HCT116 (cell line): ENCODE measurements at regions not wholly inside any gene's neighbourhood (a gene's known extent, or its start where the extent isn't known, plus 50 kb on each side); places are given as distances from the start of the nearest gene placed in this dataset.

Experiments used
- ATAC-seq: fragments of 200-7000 bp; cut with Tn5 transposase; 2 replicates; pipeline ENCODE4 v1.9.1; 2020; ENCODE audit warnings: mild to moderate bottlenecking, moderate library complexity
- BruUV-seq: library from RNA; stranded (reverse); fragments of 400-500 nt; replicated peaks from 2 replicates; lab custom pipeline; 2021; lab: Mats Ljungman, UMichigan
- CTCF ChIA-PET: fragments of 300-600 bp; sonication (Branson Sonifier 250); formaldehyde crosslinking; loops from one replicate; lab custom pipeline; 2021; ENCODE audit warnings: antibody characterized with exemption; lab: Charles Lee
- POLR2A ChIA-PET: fragments of 300-600, 350-600 bp; sonication (Branson Sonifier 250); formaldehyde crosslinking; loops from one replicate; lab custom pipeline; 2021; ENCODE audit warnings: antibody characterized with exemption; lab: Charles Lee
- RAD21 ChIA-PET, 2 experiments: fragments of 300-600 bp; sonication (Branson Sonifier 250); formaldehyde crosslinking; loops; one replicate each; lab custom pipeline; 2023; ENCODE audit warnings: low total read pairs in 2 of 2; ENCODE audit not compliant: uncharacterized antibody in 2 of 2, unreplicated experiment in 2 of 2, low non-redundant PET in 1 of 2; lab: Charles Lee
- DNase-seq: peaks from one replicate; pipeline ENCODE4 v3.0.0-alpha.2; 2010; ENCODE audit warnings: low read depth, low spot score
- H2AFZ ChIP-seq: fragments of 200-600 bp; shearing (Covaris generic), sonication (generic); 2 replicates; pipeline ENCODE4 v1.6.1; 2017; ENCODE audit warnings: low read depth, mixed run types, mixed read lengths, antibody characterized with exemption, low read length; ENCODE audit not compliant: poor library complexity, severe bottlenecking
- H3K27ac ChIP-seq: 2 replicates; pipeline ENCODE4 v1.5.1; 2012; ENCODE audit warnings: low read depth, low read length
- H3K27me3 ChIP-seq: fragments of 200-600 bp; sonication (generic); 2 replicates; pipeline ENCODE4 v1.6.1; 2016; ENCODE audit warnings: mixed run types, low read length, mixed read lengths; ENCODE audit not compliant: insufficient read depth
- H3K36me3 ChIP-seq, 2 experiments: fragments of 200-500 bp in 1 of 2; fragments of 200-600 bp in 1 of 2; sonication (Bioruptor generic) in 1 of 2; sonication (generic) in 1 of 2; 2 replicates each; pipeline versions ENCODE4 v1.5.1 to v1.6.1; 2014 to 2016; ENCODE audit warnings: low read length in 2 of 2, inconsistent platforms in 1 of 2, mixed read lengths in 1 of 2, mixed run types in 1 of 2; ENCODE audit not compliant: insufficient read depth in 2 of 2, control insufficient read depth in 1 of 2
- H3K4me1 ChIP-seq, 2 experiments: fragments of 200-600 bp in 1 of 2; sonication (generic) in 1 of 2; 2 replicates each; pipeline versions ENCODE4 v1.5.1 to v1.6.1; 2012 to 2017; ENCODE audit warnings: low read length in 2 of 2, inconsistent platforms in 1 of 2, mild to moderate bottlenecking in 1 of 2, mixed read lengths in 1 of 2, mixed run types in 1 of 2, moderate library complexity in 1 of 2; ENCODE audit not compliant: insufficient read depth in 2 of 2, control insufficient read depth in 1 of 2
- H3K4me2 ChIP-seq: fragments of 200-600 bp; sonication (generic); 2 replicates; pipeline ENCODE4 v1.6.1; 2017; ENCODE audit warnings: mixed run types, low read length, mixed read lengths
- H3K4me3 ChIP-seq, 2 experiments: fragments of 200-600 bp in 1 of 2; sonication (generic) in 1 of 2; replicated peaks in 1 of 2; 2 replicates each; pipeline ENCODE4 v1.5.1; 2011 to 2016; ENCODE audit warnings: low read length in 2 of 2, control low read depth in 1 of 2, low read depth in 1 of 2, mild to moderate bottlenecking in 1 of 2, mixed read lengths in 1 of 2, mixed run types in 1 of 2
- H3K79me2 ChIP-seq: fragments of 200-600 bp; sonication (generic); 2 replicates; pipeline ENCODE4 v1.6.1; 2017; ENCODE audit warnings: mild to moderate bottlenecking, mixed run types, low read length, moderate library complexity, mixed read lengths; ENCODE audit not compliant: insufficient read depth
- H3K9ac ChIP-seq: fragments of 200-600 bp; sonication (generic); 2 replicates; pipeline ENCODE4 v1.6.1; 2016; ENCODE audit warnings: low read length, mixed read lengths
- H3K9me2 ChIP-seq: fragments of 200-600 bp; sonication (generic), shearing (Covaris generic); 2 replicates; pipeline ENCODE4 v1.6.1; 2017; ENCODE audit warnings: mixed run types, mild to moderate bottlenecking, moderate library complexity; ENCODE audit not compliant: insufficient read depth
- H3K9me3 ChIP-seq, 2 experiments: fragments of 200-500 bp in 1 of 2; fragments of 200-600 bp in 1 of 2; sonication (Bioruptor generic) in 1 of 2; sonication (generic) in 1 of 2; 2 replicates each; pipeline ENCODE4 v1.6.1; 2014 to 2017; ENCODE audit warnings: low read length in 2 of 2, mixed read lengths in 2 of 2, inconsistent platforms in 1 of 2, low read depth in 1 of 2, mild to moderate bottlenecking in 1 of 2, mixed run types in 1 of 2, moderate library complexity in 1 of 2; ENCODE audit not compliant: control insufficient read depth in 1 of 2, insufficient read depth in 1 of 2
- H4K20me1 ChIP-seq: fragments of 200-600 bp; sonication (generic), shearing (Covaris generic); 2 replicates; pipeline ENCODE4 v1.6.1; 2017; ENCODE audit warnings: mixed run types, mild to moderate bottlenecking, moderate library complexity; ENCODE audit not compliant: insufficient read depth
- CBX3 ChIP-seq: IDR thresholded peaks from 2 replicates; pipeline ENCODE4 v1.6.1; 2012; ENCODE audit warnings: low read depth
- CEBPB ChIP-seq: IDR thresholded peaks from 2 replicates; pipeline ENCODE4 v1.6.1; 2012; ENCODE audit warnings: low read depth
- EGR1 ChIP-seq: IDR thresholded peaks from 2 replicates; pipeline ENCODE4 v1.6.1; 2012; ENCODE audit warnings: low read depth
- EZH2phosphoT487 ChIP-seq: fragments of 200-600 bp; IDR thresholded peaks from 2 replicates; pipeline ENCODE4 v1.6.1; 2018; ENCODE audit warnings: antibody characterized with exemption, borderline replicate concordance
- FOSL1 ChIP-seq: IDR thresholded peaks from 2 replicates; pipeline ENCODE4 v1.6.1; 2012; ENCODE audit warnings: low read depth
- JUND ChIP-seq: IDR thresholded peaks from 2 replicates; pipeline ENCODE4 v1.6.1; 2012
- POLR2A ChIP-seq: IDR thresholded peaks from 2 replicates; pipeline ENCODE4 v1.7.0; 2011; ENCODE audit warnings: borderline replicate concordance; ENCODE audit not compliant: insufficient read depth, insufficient read length; ENCODE audit errors: extremely low read depth
- SP1 ChIP-seq: IDR thresholded peaks from 2 replicates; pipeline ENCODE4 v1.6.1; 2012; ENCODE audit warnings: low read depth
- intact Hi-C: fragments of 100-400 bp; cut with micrococcal nuclease; formaldehyde crosslinking; loops from 2 replicates; pipeline ENCODE4 v1.10.0; 2022
- TF ChIP-seq, protein P1 (sequence below): IDR thresholded peaks from 2 replicates; pipeline ENCODE4 v1.6.1; 2011; ENCODE audit warnings: mild to moderate bottlenecking, low read length, moderate library complexity; ENCODE audit not compliant: insufficient replicate concordance; ENCODE audit errors: extremely low read depth
- TF ChIP-seq, protein P2 (sequence below): IDR thresholded peaks from 2 replicates; pipeline ENCODE4 v1.6.1; 2012; ENCODE audit warnings: low read depth
- TF ChIP-seq, protein P3 (sequence below): IDR thresholded peaks from 2 replicates; pipeline ENCODE4 v1.6.1; 2012
- TF ChIP-seq, protein P4 (sequence below), 3 experiments: fragments of 200-600 bp in 1 of 3; sonication (generic) in 1 of 3; IDR thresholded peaks in 2 of 3; conservative IDR thresholded peaks in 1 of 3; 2 replicates each; pipeline ENCODE4 v1.5.1; 2012 to 2017; ENCODE audit warnings: low read depth in 2 of 3, low read length in 2 of 3, antibody characterized with exemption in 1 of 3, borderline replicate concordance in 1 of 3, control low read depth in 1 of 3, mild to moderate bottlenecking in 1 of 3, mixed read lengths in 1 of 3, mixed run types in 1 of 3, moderate library complexity in 1 of 3; ENCODE audit not compliant: insufficient read depth in 1 of 3

DNA sequence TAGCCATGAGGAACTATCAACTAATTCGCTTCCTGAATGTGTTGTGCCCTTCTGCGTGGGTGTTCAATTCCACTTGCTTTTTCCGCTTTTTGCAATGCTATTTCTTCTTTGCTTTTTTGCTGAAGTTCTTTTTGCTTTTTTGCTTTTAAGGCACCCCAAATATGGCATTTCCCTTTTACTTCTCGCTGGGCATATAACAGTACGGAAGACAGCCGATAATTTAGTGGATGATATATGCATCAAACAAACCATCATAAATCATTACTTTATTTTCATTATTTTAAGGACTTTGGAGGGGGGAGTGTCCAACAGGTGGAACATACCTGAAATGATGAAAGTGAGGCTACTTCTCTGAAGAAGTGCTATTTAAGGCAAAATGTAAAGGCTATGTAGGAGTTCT is 277.0 kb upstream of the MTPN start:
- POLR2A ChIA-PET, result no interaction called here

More for the DNA sequence above, 277.0 kb upstream of the MTPN start:
- no peak overlapping the region for H2AFZ ChIP-seq
- no peaks in the 10 kb centered on the region for H3K9me2 ChIP-seq
- H3K36me3 ChIP-seq, result no peaks in the 10 kb centered on the region
- DNase-seq, result no peak
- no peak overlapping the region for H3K27ac ChIP-seq
- no peak overlapping the region for H3K9ac ChIP-seq
- CTCF ChIA-PET, result no interaction called here
- H3K79me2 ChIP-seq, result no peaks in the 10 kb centered on the region
- no peaks in the 10 kb centered on the region for H3K4me1 ChIP-seq
- RAD21 ChIA-PET, result no interaction called here
- intact Hi-C loops, result no loop called here
- BruUV-seq, result no TSS peak
- H3K4me3 ChIP-seq, result no peak overlapping the region
- TF ChIP-seq EGR1 (no peak), FOSL1 (no peak), POLR2A (no peak), CBX3 (no peak), JUND (no peak), CEBPB (no peak), SP1 (no peak), EZH2phosphoT487 (no peak)
- TF ChIP-seq, protein P1, sequence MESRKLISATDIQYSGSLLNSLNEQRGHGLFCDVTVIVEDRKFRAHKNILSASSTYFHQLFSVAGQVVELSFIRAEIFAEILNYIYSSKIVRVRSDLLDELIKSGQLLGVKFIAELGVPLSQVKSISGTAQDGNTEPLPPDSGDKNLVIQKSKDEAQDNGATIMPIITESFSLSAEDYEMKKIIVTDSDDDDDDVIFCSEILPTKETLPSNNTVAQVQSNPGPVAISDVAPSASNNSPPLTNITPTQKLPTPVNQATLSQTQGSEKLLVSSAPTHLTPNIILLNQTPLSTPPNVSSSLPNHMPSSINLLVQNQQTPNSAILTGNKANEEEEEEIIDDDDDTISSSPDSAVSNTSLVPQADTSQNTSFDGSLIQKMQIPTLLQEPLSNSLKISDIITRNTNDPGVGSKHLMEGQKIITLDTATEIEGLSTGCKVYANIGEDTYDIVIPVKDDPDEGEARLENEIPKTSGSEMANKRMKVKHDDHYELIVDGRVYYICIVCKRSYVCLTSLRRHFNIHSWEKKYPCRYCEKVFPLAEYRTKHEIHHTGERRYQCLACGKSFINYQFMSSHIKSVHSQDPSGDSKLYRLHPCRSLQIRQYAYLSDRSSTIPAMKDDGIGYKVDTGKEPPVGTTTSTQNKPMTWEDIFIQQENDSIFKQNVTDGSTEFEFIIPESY, result no peak
- TF ChIP-seq, protein P2, sequence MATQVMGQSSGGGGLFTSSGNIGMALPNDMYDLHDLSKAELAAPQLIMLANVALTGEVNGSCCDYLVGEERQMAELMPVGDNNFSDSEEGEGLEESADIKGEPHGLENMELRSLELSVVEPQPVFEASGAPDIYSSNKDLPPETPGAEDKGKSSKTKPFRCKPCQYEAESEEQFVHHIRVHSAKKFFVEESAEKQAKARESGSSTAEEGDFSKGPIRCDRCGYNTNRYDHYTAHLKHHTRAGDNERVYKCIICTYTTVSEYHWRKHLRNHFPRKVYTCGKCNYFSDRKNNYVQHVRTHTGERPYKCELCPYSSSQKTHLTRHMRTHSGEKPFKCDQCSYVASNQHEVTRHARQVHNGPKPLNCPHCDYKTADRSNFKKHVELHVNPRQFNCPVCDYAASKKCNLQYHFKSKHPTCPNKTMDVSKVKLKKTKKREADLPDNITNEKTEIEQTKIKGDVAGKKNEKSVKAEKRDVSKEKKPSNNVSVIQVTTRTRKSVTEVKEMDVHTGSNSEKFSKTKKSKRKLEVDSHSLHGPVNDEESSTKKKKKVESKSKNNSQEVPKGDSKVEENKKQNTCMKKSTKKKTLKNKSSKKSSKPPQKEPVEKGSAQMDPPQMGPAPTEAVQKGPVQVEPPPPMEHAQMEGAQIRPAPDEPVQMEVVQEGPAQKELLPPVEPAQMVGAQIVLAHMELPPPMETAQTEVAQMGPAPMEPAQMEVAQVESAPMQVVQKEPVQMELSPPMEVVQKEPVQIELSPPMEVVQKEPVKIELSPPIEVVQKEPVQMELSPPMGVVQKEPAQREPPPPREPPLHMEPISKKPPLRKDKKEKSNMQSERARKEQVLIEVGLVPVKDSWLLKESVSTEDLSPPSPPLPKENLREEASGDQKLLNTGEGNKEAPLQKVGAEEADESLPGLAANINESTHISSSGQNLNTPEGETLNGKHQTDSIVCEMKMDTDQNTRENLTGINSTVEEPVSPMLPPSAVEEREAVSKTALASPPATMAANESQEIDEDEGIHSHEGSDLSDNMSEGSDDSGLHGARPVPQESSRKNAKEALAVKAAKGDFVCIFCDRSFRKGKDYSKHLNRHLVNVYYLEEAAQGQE, result no peak
- TF ChIP-seq, protein P3, sequence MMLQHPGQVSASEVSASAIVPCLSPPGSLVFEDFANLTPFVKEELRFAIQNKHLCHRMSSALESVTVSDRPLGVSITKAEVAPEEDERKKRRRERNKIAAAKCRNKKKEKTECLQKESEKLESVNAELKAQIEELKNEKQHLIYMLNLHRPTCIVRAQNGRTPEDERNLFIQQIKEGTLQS, result no peak
- TF ChIP-seq, protein P4, sequence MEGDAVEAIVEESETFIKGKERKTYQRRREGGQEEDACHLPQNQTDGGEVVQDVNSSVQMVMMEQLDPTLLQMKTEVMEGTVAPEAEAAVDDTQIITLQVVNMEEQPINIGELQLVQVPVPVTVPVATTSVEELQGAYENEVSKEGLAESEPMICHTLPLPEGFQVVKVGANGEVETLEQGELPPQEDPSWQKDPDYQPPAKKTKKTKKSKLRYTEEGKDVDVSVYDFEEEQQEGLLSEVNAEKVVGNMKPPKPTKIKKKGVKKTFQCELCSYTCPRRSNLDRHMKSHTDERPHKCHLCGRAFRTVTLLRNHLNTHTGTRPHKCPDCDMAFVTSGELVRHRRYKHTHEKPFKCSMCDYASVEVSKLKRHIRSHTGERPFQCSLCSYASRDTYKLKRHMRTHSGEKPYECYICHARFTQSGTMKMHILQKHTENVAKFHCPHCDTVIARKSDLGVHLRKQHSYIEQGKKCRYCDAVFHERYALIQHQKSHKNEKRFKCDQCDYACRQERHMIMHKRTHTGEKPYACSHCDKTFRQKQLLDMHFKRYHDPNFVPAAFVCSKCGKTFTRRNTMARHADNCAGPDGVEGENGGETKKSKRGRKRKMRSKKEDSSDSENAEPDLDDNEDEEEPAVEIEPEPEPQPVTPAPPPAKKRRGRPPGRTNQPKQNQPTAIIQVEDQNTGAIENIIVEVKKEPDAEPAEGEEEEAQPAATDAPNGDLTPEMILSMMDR (IDR thresholded peaks at IDR 0.05 in 2 of 3, conservative IDR thresholded peaks at IDR 0.05 in 1 of 3; ENCODE audit: borderline replicate concordance in 1 of 3, insufficient read depth in 1 of 3, low read depth in 2 of 3, low read length in 2 of 3), result no peak
- TF ChIP-seq, all 23 proteins: peak for 0
- no peak for ATAC-seq
- H4K20me1 ChIP-seq, result no peaks in the 10 kb centered on the region; the same call in 1 of the 2 replicates
- no peaks in the 10 kb centered on the region for H3K9me3 ChIP-seq
- H3K4me2 ChIP-seq, result no peak overlapping the region
- no peaks in the 10 kb centered on the region for H3K27me3 ChIP-seq
